Loucy (cell line): ENCODE measurements at regions not wholly inside any gene's neighbourhood (a gene's known extent, or its start where the extent isn't known, plus 50 kb on each side); places are given as distances from the start of the nearest gene placed in this dataset.

Experiments used
- H2AFZ ChIP-seq: fragments of 200-600 bp; sonication (generic); 2 replicates; pipeline ENCODE4 v1.6.0; 2016; ENCODE audit warnings: antibody characterized with exemption, mild to moderate bottlenecking, low read length, moderate library complexity
- H3F3A ChIP-seq: fragments of 200-600 bp; 2 replicates; pipeline ENCODE4 v1.6.0; 2016; ENCODE audit warnings: antibody characterized with exemption, low read depth, mild to moderate bottlenecking
- H3K27me3 ChIP-seq: fragments of 200-600 bp; sonication (generic); 2 replicates; pipeline ENCODE4 v1.6.1; 2014; ENCODE audit warnings: low read length, mild to moderate bottlenecking; ENCODE audit not compliant: insufficient read depth, poor library complexity, severe bottlenecking
- H3K36me3 ChIP-seq: fragments of 200-600 bp; sonication (generic); 2 replicates; pipeline ENCODE4 v1.6.1; 2016; ENCODE audit warnings: low read length; ENCODE audit not compliant: insufficient read depth
- H3K4me1 ChIP-seq: fragments of 200-600 bp; sonication (generic); 2 replicates; pipeline ENCODE4 v1.5.1; 2014; ENCODE audit warnings: low read length, mild to moderate bottlenecking; ENCODE audit not compliant: insufficient read depth, poor library complexity, severe bottlenecking
- H3K4me2 ChIP-seq: fragments of 200-600 bp; sonication (generic); 2 replicates; pipeline ENCODE4 v1.6.0; 2014; ENCODE audit warnings: antibody characterized with exemption, low read length, low read depth, mild to moderate bottlenecking; ENCODE audit not compliant: poor library complexity, severe bottlenecking
- H3K4me3 ChIP-seq: fragments of 200-600 bp; sonication (generic); 2 replicates; pipeline ENCODE4 v1.5.1; 2014; ENCODE audit warnings: low read length, mild to moderate bottlenecking, mixed read lengths; ENCODE audit not compliant: poor library complexity, severe bottlenecking
- H3K79me2 ChIP-seq: fragments of 200-600 bp; sonication (generic); 2 replicates; pipeline ENCODE4 v1.6.1; 2014; ENCODE audit warnings: low read length; ENCODE audit not compliant: insufficient read depth
- H3K9ac ChIP-seq: fragments of 200-600 bp; sonication (generic); 2 replicates; pipeline ENCODE4 v1.6.0; 2014; ENCODE audit warnings: mild to moderate bottlenecking, low read depth, low read length, moderate library complexity; ENCODE audit not compliant: poor library complexity, severe bottlenecking
- H3K9me2 ChIP-seq: fragments of 200-600 bp; sonication (generic); replicated peaks from 2 replicates; pipeline ENCODE4 v1.6.1; 2016; ENCODE audit warnings: low read depth, low read length, mixed read lengths
- H3K9me3 ChIP-seq: fragments of 200-600 bp; sonication (generic); 2 replicates; pipeline ENCODE4 v1.6.1; 2014; ENCODE audit warnings: mild to moderate bottlenecking, antibody characterized with exemption, low read length, low read depth; ENCODE audit not compliant: insufficient read depth
- H4K20me1 ChIP-seq: fragments of 200-600 bp; sonication (generic); 2 replicates; pipeline ENCODE4 v1.6.0; 2014; ENCODE audit warnings: antibody characterized with exemption, low read length, mild to moderate bottlenecking; ENCODE audit not compliant: insufficient read depth, poor library complexity, severe bottlenecking
- CTCF ChIP-seq: fragments of 200-600 bp; sonication (generic); conservative IDR thresholded peaks from 2 replicates; pipeline ENCODE4 v1.5.1; 2014; ENCODE audit warnings: mild to moderate bottlenecking, antibody characterized with exemption, low read length
- EZH2phosphoT487 ChIP-seq: fragments of 200-600 bp; IDR thresholded peaks from 2 replicates; pipeline ENCODE4 v1.6.1; 2018; ENCODE audit warnings: antibody characterized with exemption, mild to moderate bottlenecking, moderate library complexity, borderline replicate concordance

- Histone ChIP-seq H3K4me3 (peak overlapping the region; percentile 37), H3K4me1 (peaks cover 28% of the 10 kb centered on the region), H3K79me2 (peaks cover 95% of the 10 kb centered on the region), H3K9me2 (no peaks in the 10 kb centered on the region), H3K9me3 (no peaks in the 10 kb centered on the region), H3F3A (no peaks in the 10 kb centered on the region), H2AFZ (no peak overlapping the region), H4K20me1 (peaks cover 39% of the 10 kb centered on the region), H3K9ac (no peak overlapping the region), H3K27me3 (no peaks in the 10 kb centered on the region), H3K36me3 (peaks cover 5% of the 10 kb centered on the region; the same call in 1 of the 2 replicates), H3K4me2 (peak overlapping the region; percentile 73)
- TF ChIP-seq EZH2phosphoT487: no peak
- no peak for TF ChIP-seq CTCF
These were observed 72.7 kb upstream of the HGFAC start for GRCh38 chr4:3368841-3369760.

GRCh38 chr4:3369781-3370674 lies 71.7 kb upstream of the HGFAC start:
- TF ChIP-seq CTCF: no peak
- no peak for TF ChIP-seq EZH2phosphoT487
- H3K27me3 ChIP-seq: no peaks in the 10 kb centered on the region
- H3K4me1 ChIP-seq: peaks cover 28% of the 10 kb centered on the region
- H3K9me2 ChIP-seq: no peaks in the 10 kb centered on the region
- no peaks in the 10 kb centered on the region for H3F3A ChIP-seq
- no peaks in the 10 kb centered on the region for H3K9me3 ChIP-seq
- H3K9ac ChIP-seq: no peak overlapping the region
- H3K4me2 ChIP-seq: peak overlapping the region; percentile 73
- H2AFZ ChIP-seq: no peak overlapping the region
- H3K79me2 ChIP-seq: peaks cover 93% of the 10 kb centered on the region
- peaks cover 5% of the 10 kb centered on the region; the same call in 1 of the 2 replicates for H3K36me3 ChIP-seq
- peak overlapping the region; percentile 37 for H3K4me3 ChIP-seq
- H4K20me1 ChIP-seq: peaks cover 41% of the 10 kb centered on the region

- no peak overlapping the region for H3K4me2 ChIP-seq
- peaks cover 41% of the 10 kb centered on the region for H4K20me1 ChIP-seq
These were observed 70.5 kb upstream of the HGFAC start for GRCh38 chr4:3371033-3372001.

More at GRCh38 chr4:3371033-3372001, 70.5 kb upstream of the HGFAC start:
- Histone ChIP-seq H3K27me3 (no peaks in the 10 kb centered on the region), H3K4me3 (no peak overlapping the region), H3F3A (no peaks in the 10 kb centered on the region), H2AFZ (no peak overlapping the region), H3K36me3 (peaks cover 13% of the 10 kb centered on the region; the same call in 1 of the 2 replicates), H3K4me1 (peaks cover 28% of the 10 kb centered on the region), H3K9ac (no peak overlapping the region), H3K79me2 (peaks cover 83% of the 10 kb centered on the region), H3K9me3 (no peaks in the 10 kb centered on the region), H3K9me2 (no peaks in the 10 kb centered on the region)
- TF ChIP-seq EZH2phosphoT487 (no peak), CTCF (no peak)
